Neuronal stem cell (in vitro differentiated cells): ENCODE measurements at regions not wholly inside any gene's neighbourhood (a gene's known extent, or its start where the extent isn't known, plus 50 kb on each side); places are given as distances from the start of the nearest gene placed in this dataset.
A peak's percentile ranks its signal among the peaks of the same experiment; 100 is the strongest.

ENCODE experiments used
- DNase-seq: peaks from one replicate; pipeline ENCODE4 v3.0.0-alpha.2; 2013; ENCODE audit warnings: low spot score
- H2AFZ ChIP-seq: one replicate; pipeline ENCODE4 v1.6.1; 2013; ENCODE audit warnings: mild to moderate bottlenecking, low read length, inconsistent platforms
- H2AK5ac ChIP-seq: 2 replicates; pipeline ENCODE4 v1.6.1; 2013; ENCODE audit warnings: low read depth, mild to moderate bottlenecking, inconsistent platforms, low read length, moderate library complexity, mixed read lengths
- H2BK120ac ChIP-seq: 2 replicates; pipeline ENCODE4 v1.6.1; 2013; ENCODE audit warnings: low read depth, mild to moderate bottlenecking, inconsistent platforms, low read length, moderate library complexity, mixed read lengths
- H2BK12ac ChIP-seq: one replicate; pipeline ENCODE4 v1.6.1; 2013; ENCODE audit warnings: low read length, inconsistent platforms
- H2BK15ac ChIP-seq: 2 replicates; pipeline ENCODE4 v1.6.1; 2013; ENCODE audit warnings: mild to moderate bottlenecking, low read length, inconsistent platforms, mixed read lengths
- H2BK5ac ChIP-seq: one replicate; pipeline ENCODE4 v1.6.1; 2013; ENCODE audit warnings: inconsistent platforms, mild to moderate bottlenecking, low read length, moderate library complexity
- H3K14ac ChIP-seq: one replicate; pipeline ENCODE4 v1.6.1; 2013; ENCODE audit warnings: low read length, inconsistent platforms
- H3K18ac ChIP-seq: 2 replicates; pipeline ENCODE4 v1.6.1; 2013; ENCODE audit warnings: low read length, inconsistent platforms
- H3K23ac ChIP-seq: 2 replicates; pipeline ENCODE4 v1.6.1; 2013; ENCODE audit warnings: low read depth, mild to moderate bottlenecking, mixed read lengths, low read length, inconsistent platforms; ENCODE audit not compliant: poor library complexity
- H3K27ac ChIP-seq: replicated peaks from 3 replicates; pipeline ENCODE4 v1.5.1; 2013; ENCODE audit warnings: low read length, inconsistent platforms
- H3K27me3 ChIP-seq, 3 experiments: 2 replicates each; pipeline ENCODE4 v1.6.1; 2013; ENCODE audit warnings: low read length in 3 of 3, mild to moderate bottlenecking in 2 of 3, inconsistent platforms in 1 of 3, low read depth in 1 of 3, mixed read lengths in 1 of 3, moderate library complexity in 1 of 3; ENCODE audit not compliant: control insufficient read depth in 3 of 3, insufficient read depth in 3 of 3
- H3K36me3 ChIP-seq, 2 donors: replicated peaks in 1 of 2; 2 replicates each; pipeline ENCODE4 v1.6.1; 2013; ENCODE audit warnings: low read length in 2 of 2; ENCODE audit not compliant: control insufficient read depth in 2 of 2, insufficient read depth in 2 of 2
- H3K4ac ChIP-seq: 2 replicates; pipeline ENCODE4 v1.6.1; 2013; ENCODE audit warnings: inconsistent platforms, mild to moderate bottlenecking, low read length, moderate library complexity
- H3K4me1 ChIP-seq, 2 donors: 1 replicate in 1 of 2; 2 replicates in 1 of 2; pipeline ENCODE4 v1.6.1; 2013; ENCODE audit warnings: low read length in 2 of 2, low read depth in 1 of 2; ENCODE audit not compliant: control insufficient read depth in 2 of 2, insufficient read depth in 1 of 2
- H3K4me2 ChIP-seq: one replicate; pipeline ENCODE4 v1.6.1; 2013; ENCODE audit warnings: mild to moderate bottlenecking, low read length, inconsistent platforms; ENCODE audit not compliant: insufficient read depth, poor library complexity, severe bottlenecking
- H3K4me3 ChIP-seq, 2 donors: 2 replicates each; pipeline ENCODE4 v1.5.1; 2013; ENCODE audit warnings: low read length in 2 of 2, mild to moderate bottlenecking in 2 of 2, inconsistent platforms in 1 of 2, moderate library complexity in 1 of 2
- H3K79me1 ChIP-seq: one replicate; pipeline ENCODE4 v1.6.1; 2013; ENCODE audit warnings: low read depth, mild to moderate bottlenecking, inconsistent platforms, low read length, moderate library complexity
- H3K9ac ChIP-seq: one replicate; pipeline ENCODE4 v1.6.1; 2013; ENCODE audit warnings: mild to moderate bottlenecking, low read depth, low read length, inconsistent platforms; ENCODE audit not compliant: poor library complexity
- H3K9me3 ChIP-seq, 2 donors: replicated peaks in 1 of 2; 2 replicates each; pipeline versions ENCODE3 to v1.6.1; 2013; ENCODE audit warnings: low read length in 2 of 2, mild to moderate bottlenecking in 2 of 2, inconsistent platforms in 1 of 2, low read depth in 1 of 2, mixed read lengths in 1 of 2, moderate library complexity in 1 of 2; ENCODE audit not compliant: control insufficient read depth in 2 of 2, insufficient read depth in 1 of 2
- H4K8ac ChIP-seq: one replicate; pipeline ENCODE4 v1.6.1; 2013; ENCODE audit warnings: low read depth, mild to moderate bottlenecking, inconsistent platforms, low read length, moderate library complexity
- H4K91ac ChIP-seq: one replicate; pipeline ENCODE4 v1.6.1; 2013; ENCODE audit warnings: low read length, low read depth, mild to moderate bottlenecking, inconsistent platforms; ENCODE audit not compliant: poor library complexity
- WGBS, 2 donors: extraction: QIAGEN DNeasy Blood & Tissue Kit; methylation state at CpG; one replicate each; pipeline ENCODE4 v1.1.7; 2013; ENCODE audit warnings: missing lambda C conversion rate in 2 of 2, mixed read lengths in 1 of 2; ENCODE audit not compliant: insufficient read length in 2 of 2, insufficient replicate concordance in 1 of 2; ENCODE audit errors: extremely low coverage in 2 of 2; 5-methylcytosine and 5-hydroxymethylcytosine counted together

DNA sequence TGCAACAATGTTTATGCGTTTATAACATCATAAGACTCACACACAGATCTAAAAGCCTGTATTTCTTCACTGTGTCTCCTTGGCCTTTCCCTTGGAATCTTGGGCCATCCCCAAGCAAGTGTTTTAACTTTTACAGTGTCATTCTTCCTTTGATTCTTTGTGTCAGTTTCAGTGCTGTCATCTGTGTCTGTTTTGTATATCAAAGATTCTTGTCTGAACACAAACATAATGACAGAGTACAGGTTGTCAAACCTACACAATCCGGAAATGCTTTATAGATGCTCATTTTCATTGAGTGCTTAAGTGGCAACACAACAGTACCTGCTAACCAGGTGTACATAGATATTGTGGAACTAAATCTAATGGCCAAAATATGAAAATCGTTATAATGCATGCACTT, 1500.0 kb downstream of the TECRL start:
- no CpG with 5 or more reads among the region's 3 CpGs for whole genome bisulfite sequencing, 2 donors
- H2AFZ ChIP-seq, result peak overlapping the region; percentile 53
- H3K36me3 ChIP-seq, result no peaks in the 10 kb centered on the region
- H3K4me2 ChIP-seq, result no peak overlapping the region
- no peak overlapping the region for H2BK120ac ChIP-seq
- no peak overlapping the region for H2BK12ac ChIP-seq
- no peak overlapping the region for H2AK5ac ChIP-seq
- H2BK15ac ChIP-seq, result no peak overlapping the region
- H3K4me3 ChIP-seq, result no peak overlapping the region
- H4K8ac ChIP-seq, result no peak overlapping the region
- H3K27ac ChIP-seq, result no peak overlapping the region
- H3K9ac ChIP-seq, result no peak overlapping the region
- H3K9me3 ChIP-seq, result no peaks in the 10 kb centered on the region
- no peak for DNase-seq
- no peak overlapping the region for H3K14ac ChIP-seq
- no peaks in the 10 kb centered on the region for H3K79me1 ChIP-seq
- no peak overlapping the region for H4K91ac ChIP-seq
- H3K18ac ChIP-seq, result no peak overlapping the region
- H3K4me1 ChIP-seq, result no peaks in the 10 kb centered on the region
- H2BK5ac ChIP-seq, result no peak overlapping the region
- H3K23ac ChIP-seq, result no peak overlapping the region
- no peaks in the 10 kb centered on the region for H3K27me3 ChIP-seq
- no peak overlapping the region for H3K4ac ChIP-seq

- Histone ChIP-seq H2AK5ac (no peak overlapping the region), H2BK12ac (no peak overlapping the region), H4K8ac (no peak overlapping the region), H4K91ac (no peak overlapping the region), H2BK15ac (no peak overlapping the region), H3K27me3 (no peaks in the 10 kb centered on the region), H3K4me1 (no peaks in the 10 kb centered on the region), H2BK120ac (no peak overlapping the region), H3K14ac (no peak overlapping the region), H3K9ac (no peak overlapping the region), H3K4me2 (no peak overlapping the region), H3K27ac (no peak overlapping the region), H3K4ac (no peak overlapping the region), H3K79me1 (no peaks in the 10 kb centered on the region), H3K18ac (no peak overlapping the region), H3K23ac (no peak overlapping the region), H3K36me3 (no peaks in the 10 kb centered on the region), H2AFZ (no peak overlapping the region), H3K9me3 (no peaks in the 10 kb centered on the region), H2BK5ac (no peak overlapping the region), H3K4me3 (no peak overlapping the region)
- no CpG with 5 or more reads among the region's 2 CpGs for WGBS, 2 donors
- no peak for DNase-seq
Measured at GRCh38 chr4:62901101-62901500, 1508.1 kb downstream of the TECRL start.

DNA sequence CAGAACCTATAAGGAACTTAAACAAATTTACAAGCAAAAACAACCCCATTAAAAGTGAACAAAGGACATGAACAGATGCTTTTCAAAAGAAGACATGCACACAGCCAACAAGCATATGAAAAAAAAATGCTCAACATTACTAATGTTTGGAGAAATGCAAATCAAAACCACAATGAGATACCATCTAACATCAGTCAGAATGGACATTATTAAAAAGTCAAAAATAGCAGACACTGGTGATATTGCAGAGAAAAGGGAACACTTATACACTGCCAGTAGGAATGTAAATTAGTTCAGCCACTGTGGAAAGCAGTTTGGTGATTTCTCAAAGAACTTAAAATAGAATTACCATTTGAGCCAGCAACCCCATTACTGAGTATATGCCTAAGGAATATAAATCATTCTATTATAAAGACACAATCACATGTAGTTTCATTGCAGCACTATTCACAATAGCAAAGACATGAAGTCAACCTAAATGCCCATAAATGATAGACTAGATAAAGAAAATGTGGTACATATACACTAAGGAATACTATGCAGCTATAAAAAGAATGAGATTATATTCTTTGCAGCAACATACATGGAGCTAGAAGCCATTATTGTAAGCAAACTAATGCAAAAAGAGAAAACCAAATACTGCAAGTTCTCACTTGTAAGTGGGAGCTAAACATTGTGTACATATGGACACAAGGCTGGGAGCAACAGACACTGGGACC, 1509.4 kb downstream of the TECRL start:
- no peaks in the 10 kb centered on the region for H3K4me1 ChIP-seq
- no peaks in the 10 kb centered on the region for H3K36me3 ChIP-seq
- H3K4me2 ChIP-seq, result no peak overlapping the region
- H2BK120ac ChIP-seq, result no peak overlapping the region
- no peak overlapping the region for H3K14ac ChIP-seq
- no peak overlapping the region for H4K8ac ChIP-seq
- H4K91ac ChIP-seq, result no peak overlapping the region
- no peak overlapping the region for H3K4ac ChIP-seq
- no peak overlapping the region for H2BK12ac ChIP-seq
- no peaks in the 10 kb centered on the region for H3K9me3 ChIP-seq
- no peak overlapping the region for H2BK5ac ChIP-seq
- no peak overlapping the region for H3K4me3 ChIP-seq
- H2BK15ac ChIP-seq, result no peak overlapping the region
- H3K18ac ChIP-seq, result no peak overlapping the region
- H2AK5ac ChIP-seq, result no peak overlapping the region
- no peak for DNase-seq
- H3K23ac ChIP-seq, result no peak overlapping the region
- H3K9ac ChIP-seq, result no peak overlapping the region
- H3K27me3 ChIP-seq, result no peaks in the 10 kb centered on the region
- H3K79me1 ChIP-seq, result no peaks in the 10 kb centered on the region
- no peak overlapping the region for H3K27ac ChIP-seq
- H2AFZ ChIP-seq, result no peak overlapping the region

GRCh38 chr4:62898115-62898514, 1511.1 kb downstream of the TECRL start:
- H3K14ac ChIP-seq, result no peak overlapping the region
- WGBS, 2 donors, result no CpG with 5 or more reads among the region's 5 CpGs
- H2BK5ac ChIP-seq, result no peak overlapping the region
- H2BK12ac ChIP-seq, result no peak overlapping the region
- H4K91ac ChIP-seq, result no peak overlapping the region
- H3K9me3 ChIP-seq, result no peaks in the 10 kb centered on the region
- H4K8ac ChIP-seq, result no peak overlapping the region
- DNase-seq, result no peak
- H3K18ac ChIP-seq, result no peak overlapping the region
- no peaks in the 10 kb centered on the region for H3K36me3 ChIP-seq
- peak overlapping the region; percentile 28 for H2AFZ ChIP-seq
- H3K4me1 ChIP-seq, result peaks cover 0 to 2% of the 10 kb centered on the region in 2 donors
- no peaks in the 10 kb centered on the region for H3K27me3 ChIP-seq
- no peak overlapping the region for H3K4me3 ChIP-seq
- H2BK120ac ChIP-seq, result no peak overlapping the region
- H3K27ac ChIP-seq, result no peak overlapping the region
- H3K23ac ChIP-seq, result no peak overlapping the region
- H3K4ac ChIP-seq, result no peak overlapping the region
- H3K79me1 ChIP-seq, result no peaks in the 10 kb centered on the region
- no peak overlapping the region for H2AK5ac ChIP-seq
- no peak overlapping the region for H2BK15ac ChIP-seq
- H3K4me2 ChIP-seq, result no peak overlapping the region
- H3K9ac ChIP-seq, result no peak overlapping the region
